ENCODE measurements at regions not wholly inside any gene's neighbourhood (a gene's known extent, or its start where the extent isn't known, plus 50 kb on each side); places are given as distances from the start of the nearest gene placed in this dataset.

- Histone ChIP-seq H3K27ac (ENCODE audit: low read depth, low read length) (no peak overlapping the region), H3K27me3 (ENCODE audit: low read length) (no peaks in the 10 kb centered on the region), H3K9ac (ENCODE audit: low read length) (no peak overlapping the region), H3K79me2 (ENCODE audit: insufficient read depth, low read length) (no peaks in the 10 kb centered on the region), H3K4me2 (ENCODE audit: low read depth, low read length, poor library complexity, severe bottlenecking) (no peak overlapping the region), H3F3A (ENCODE audit: insufficient read depth) (no peaks in the 10 kb centered on the region), H2AFZ (ENCODE audit: low read depth, low read length, severe bottlenecking) (no peak overlapping the region), H3K4me3 (ENCODE audit: insufficient read depth, low read length, poor library complexity, severe bottlenecking) (no peak overlapping the region), H3K9me3 (ENCODE audit: insufficient read depth, low read length) (no peaks in the 10 kb centered on the region), H4K20me1 (ENCODE audit: low read depth, low read length) (no peaks in the 10 kb centered on the region), H3K9me2 (replicated peaks; ENCODE audit: insufficient read depth, low read length) (no peaks in the 10 kb centered on the region), H3K36me3 (ENCODE audit: low read length) (no peaks in the 10 kb centered on the region)
- TF ChIP-seq, protein P1, sequence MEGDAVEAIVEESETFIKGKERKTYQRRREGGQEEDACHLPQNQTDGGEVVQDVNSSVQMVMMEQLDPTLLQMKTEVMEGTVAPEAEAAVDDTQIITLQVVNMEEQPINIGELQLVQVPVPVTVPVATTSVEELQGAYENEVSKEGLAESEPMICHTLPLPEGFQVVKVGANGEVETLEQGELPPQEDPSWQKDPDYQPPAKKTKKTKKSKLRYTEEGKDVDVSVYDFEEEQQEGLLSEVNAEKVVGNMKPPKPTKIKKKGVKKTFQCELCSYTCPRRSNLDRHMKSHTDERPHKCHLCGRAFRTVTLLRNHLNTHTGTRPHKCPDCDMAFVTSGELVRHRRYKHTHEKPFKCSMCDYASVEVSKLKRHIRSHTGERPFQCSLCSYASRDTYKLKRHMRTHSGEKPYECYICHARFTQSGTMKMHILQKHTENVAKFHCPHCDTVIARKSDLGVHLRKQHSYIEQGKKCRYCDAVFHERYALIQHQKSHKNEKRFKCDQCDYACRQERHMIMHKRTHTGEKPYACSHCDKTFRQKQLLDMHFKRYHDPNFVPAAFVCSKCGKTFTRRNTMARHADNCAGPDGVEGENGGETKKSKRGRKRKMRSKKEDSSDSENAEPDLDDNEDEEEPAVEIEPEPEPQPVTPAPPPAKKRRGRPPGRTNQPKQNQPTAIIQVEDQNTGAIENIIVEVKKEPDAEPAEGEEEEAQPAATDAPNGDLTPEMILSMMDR (IDR thresholded peaks at IDR 0.05; ENCODE audit: insufficient read depth, low read length, poor library complexity, severe bottlenecking), result peak; percentile 22
- TF ChIP-seq EZH2phosphoT487 (conservative IDR thresholded peaks at IDR 0.05; ENCODE audit: low read length), result no peak
Measured at GRCh38 chr4:77240469-77241066, 83.6 kb downstream of the CCNG2 start.

DNA sequence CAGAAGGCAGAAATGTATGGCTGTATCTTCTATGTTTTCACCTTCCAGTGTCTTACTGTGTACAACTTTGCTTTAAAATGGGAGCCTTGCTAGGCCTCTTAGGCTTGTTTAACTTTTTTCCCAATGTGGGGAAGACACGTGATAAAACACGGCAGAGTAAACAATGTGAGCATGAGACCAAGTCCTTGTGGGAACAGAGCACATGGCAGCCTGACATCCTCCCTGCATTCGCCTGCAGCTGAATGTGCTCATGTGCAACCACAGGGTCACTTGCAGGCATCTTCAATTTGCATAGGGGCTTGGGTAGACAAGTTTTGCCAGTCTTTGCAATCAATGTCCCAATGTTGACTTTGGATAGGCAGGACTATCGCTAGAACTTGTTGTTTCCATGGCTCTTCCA is 91.8 kb downstream of the CCNG2 start:
- no peaks in the 10 kb centered on the region for H3K79me2 ChIP-seq (ENCODE audit: insufficient read depth, low read length)
- TF ChIP-seq, protein P1 (IDR thresholded peaks at IDR 0.05; ENCODE audit: insufficient read depth, low read length, poor library complexity, severe bottlenecking), result no peak
- TF ChIP-seq EZH2phosphoT487 (conservative IDR thresholded peaks at IDR 0.05; ENCODE audit: low read length), result no peak
- H3K4me2 ChIP-seq (ENCODE audit: low read depth, low read length, poor library complexity, severe bottlenecking), result no peak overlapping the region
- H3K9ac ChIP-seq (ENCODE audit: low read length), result no peak overlapping the region
- H3K9me2 ChIP-seq (replicated peaks; ENCODE audit: insufficient read depth, low read length), result no peaks in the 10 kb centered on the region
- no peaks in the 10 kb centered on the region for H3K36me3 ChIP-seq (ENCODE audit: low read length)
- no peak overlapping the region for H2AFZ ChIP-seq (ENCODE audit: low read depth, low read length, severe bottlenecking)
- no peak overlapping the region for H3K27ac ChIP-seq (ENCODE audit: low read depth, low read length)
- no peaks in the 10 kb centered on the region for H4K20me1 ChIP-seq (ENCODE audit: low read depth, low read length)
- no peaks in the 10 kb centered on the region for H3K9me3 ChIP-seq (ENCODE audit: insufficient read depth, low read length)
- H3K4me3 ChIP-seq (ENCODE audit: insufficient read depth, low read length, poor library complexity, severe bottlenecking), result no peak overlapping the region
- no peaks in the 10 kb centered on the region for H3K27me3 ChIP-seq (ENCODE audit: low read length)
- H3F3A ChIP-seq (ENCODE audit: insufficient read depth), result no peaks in the 10 kb centered on the region

GRCh38 chr4:77251751-77252150 is 94.7 kb downstream of the CCNG2 start:
- H3K79me2 ChIP-seq (ENCODE audit: insufficient read depth, low read length), result no peaks in the 10 kb centered on the region
- no peaks in the 10 kb centered on the region for H3K36me3 ChIP-seq (ENCODE audit: low read length)
- no peak overlapping the region for H3K27ac ChIP-seq (ENCODE audit: low read depth, low read length)
- no peaks in the 10 kb centered on the region for H4K20me1 ChIP-seq (ENCODE audit: low read depth, low read length)
- no peak overlapping the region for H3K4me2 ChIP-seq (ENCODE audit: low read depth, low read length, poor library complexity, severe bottlenecking)
- no peak for TF ChIP-seq EZH2phosphoT487 (conservative IDR thresholded peaks at IDR 0.05; ENCODE audit: low read length)
- TF ChIP-seq, protein P1 (IDR thresholded peaks at IDR 0.05; ENCODE audit: insufficient read depth, low read length, poor library complexity, severe bottlenecking), result no peak
- no peaks in the 10 kb centered on the region for H3K27me3 ChIP-seq (ENCODE audit: low read length)
- no peak overlapping the region for H3K9ac ChIP-seq (ENCODE audit: low read length)
- no peak overlapping the region for H3K4me3 ChIP-seq (ENCODE audit: insufficient read depth, low read length, poor library complexity, severe bottlenecking)
- H3K9me3 ChIP-seq (ENCODE audit: insufficient read depth, low read length), result no peaks in the 10 kb centered on the region
- H3K9me2 ChIP-seq (replicated peaks; ENCODE audit: insufficient read depth, low read length), result no peaks in the 10 kb centered on the region
- H3F3A ChIP-seq (ENCODE audit: insufficient read depth), result no peaks in the 10 kb centered on the region
- no peak overlapping the region for H2AFZ ChIP-seq (ENCODE audit: low read depth, low read length, severe bottlenecking)
